Naive thymus-derived CD4-positive, alpha-beta T cell (primary cell): ENCODE measurements at regions not wholly inside any gene's neighbourhood (a gene's known extent, or its start where the extent isn't known, plus 50 kb on each side); places are given as distances from the start of the nearest gene placed in this dataset.

ENCODE experiments used
- ATAC-seq: fragments of 150-1000 bp; cut with Tn5 transposase; 2 replicates; pipeline ENCODE4 v1.10.0; 2021; ENCODE audit warnings: mild to moderate bottlenecking, moderate library complexity
- CTCF ChIA-PET: fragments of 350-600 bp; sonication (Branson Sonifier 250); formaldehyde crosslinking; loops from one replicate; lab custom pipeline; 2021; ENCODE audit warnings: antibody characterized with exemption; lab: Charles Lee
- POLR2A ChIA-PET: fragments of 350-600 bp; sonication (Branson Sonifier 250); formaldehyde crosslinking; loops from one replicate; lab custom pipeline; 2021; ENCODE audit warnings: antibody characterized with exemption, inconsistent platforms; lab: Charles Lee
- DNase-seq, 9 donors: peaks; one replicate each; pipeline versions ENCODE4 v3.0.0 to v3.0.0-alpha.2; 2020 to 2022; ENCODE audit warnings: mixed read lengths in 1 of 9
- H3K27ac ChIP-seq: one replicate; pipeline ENCODE4 v1.7.0; 2013; ENCODE audit warnings: mild to moderate bottlenecking, low read depth, low read length, moderate library complexity
- H3K27me3 ChIP-seq, 2 donors: one replicate each; pipeline ENCODE4 v1.7.0; 2013; ENCODE audit warnings: low read length in 2 of 2, mild to moderate bottlenecking in 2 of 2, moderate library complexity in 2 of 2; ENCODE audit not compliant: control insufficient read depth in 2 of 2, insufficient read depth in 2 of 2
- H3K36me3 ChIP-seq, 3 experiments: 1 replicate in 2 of 3; 2 replicates in 1 of 3; pipeline ENCODE4 v1.7.0; 2013; ENCODE audit warnings: low read length in 3 of 3, mild to moderate bottlenecking in 3 of 3, moderate library complexity in 1 of 3; ENCODE audit not compliant: insufficient read depth in 3 of 3, control insufficient read depth in 2 of 3
- H3K4me1 ChIP-seq, 2 donors: one replicate each; pipeline ENCODE4 v1.7.0; 2013; ENCODE audit warnings: low read length in 2 of 2, mild to moderate bottlenecking in 2 of 2, moderate library complexity in 1 of 2; ENCODE audit not compliant: control insufficient read depth in 2 of 2, insufficient read depth in 2 of 2
- H3K4me3 ChIP-seq: 2 replicates; pipeline ENCODE4 v1.7.0; 2013; ENCODE audit warnings: mild to moderate bottlenecking, low read length
- H3K9me3 ChIP-seq, 3 experiments: 1 replicate in 2 of 3; 2 replicates in 1 of 3; pipeline ENCODE4 v1.7.0; 2013; ENCODE audit warnings: low read length in 3 of 3; ENCODE audit not compliant: control insufficient read depth in 2 of 3
- H3K27ac Mint-ChIP-seq, 9 donors: one replicate each; pipeline ENCODE4 v1.8.0; 2020 to 2022; ENCODE audit warnings: mixed read lengths in 9 of 9, mild to moderate bottlenecking in 8 of 9, moderate library complexity in 5 of 9, inconsistent platforms in 2 of 9
- H3K27me3 Mint-ChIP-seq, 5 donors: one replicate each; pipeline ENCODE4 v1.8.0; 2021 to 2022; ENCODE audit warnings: mixed read lengths in 5 of 5, mild to moderate bottlenecking in 1 of 5
- H3K36me3 Mint-ChIP-seq, 5 donors: one replicate each; pipeline ENCODE4 v1.8.0; 2020 to 2022; ENCODE audit warnings: mixed read lengths in 5 of 5, mild to moderate bottlenecking in 3 of 5, inconsistent platforms in 1 of 5
- H3K4me1 Mint-ChIP-seq, 7 donors: one replicate each; pipeline ENCODE4 v1.8.0; 2020 to 2022; ENCODE audit warnings: mixed read lengths in 7 of 7, mild to moderate bottlenecking in 3 of 7, inconsistent platforms in 1 of 7
- H3K4me3 Mint-ChIP-seq, 10 donors: one replicate each; pipeline ENCODE4 v1.8.0; 2020 to 2022; ENCODE audit warnings: mild to moderate bottlenecking in 10 of 10, mixed read lengths in 10 of 10, moderate library complexity in 6 of 10, inconsistent platforms in 2 of 10
- H3K9me3 Mint-ChIP-seq, 11 donors: one replicate each; pipeline ENCODE4 v1.8.0; 2020 to 2022; ENCODE audit warnings: mixed read lengths in 11 of 11, mild to moderate bottlenecking in 4 of 11, inconsistent platforms in 1 of 11, moderate library complexity in 1 of 11
- intact Hi-C, 2 donors: fragments of 100-400 bp; cut with micrococcal nuclease; formaldehyde crosslinking; loops; one replicate each; pipeline ENCODE4 v1.15.1; 2023

GRCh38 chr4:148800940-148801339, 358.7 kb upstream of the NR3C2 start:
- H3K27ac Mint-ChIP-seq = no peak overlapping the region
- H3K4me3 ChIP-seq = no peak overlapping the region
- no peaks in the 10 kb centered on the region for H3K4me1 Mint-ChIP-seq
- no peak overlapping the region for H3K27ac ChIP-seq
- DNase-seq = no peak
- H3K9me3 ChIP-seq = no peaks in the 10 kb centered on the region
- intact Hi-C loops = no loop called here
- H3K36me3 Mint-ChIP-seq = no peaks in the 10 kb centered on the region
- no peaks in the 10 kb centered on the region for H3K4me1 ChIP-seq
- no peaks in the 10 kb centered on the region for H3K27me3 ChIP-seq
- ChIA-PET POLR2A (no interaction called here), CTCF (interaction anchor here (1.0 kb wide), 1 partner anchor 9 kb away, joined by 3 read pairs; no protein-coding TSS in a partner anchor)
- H3K9me3 Mint-ChIP-seq = peaks cover 0 to 4% (median 0%) of the 10 kb centered on the region in 11 donors
- peaks cover 0 to 19% (median 0%) of the 10 kb centered on the region in 5 donors for H3K27me3 Mint-ChIP-seq
- no peaks in the 10 kb centered on the region for H3K36me3 ChIP-seq
- no peak overlapping the region for H3K4me3 Mint-ChIP-seq
- no peak for ATAC-seq

- DNase-seq = no peak
- Histone ChIP-seq H3K4me3 (no peak overlapping the region), H3K27ac (no peak overlapping the region), H3K36me3 (no peaks in the 10 kb centered on the region), H3K27me3 (no peaks in the 10 kb centered on the region), H3K9me3 (no peaks in the 10 kb centered on the region), H3K4me1 (no peaks in the 10 kb centered on the region)
- Mint-ChIP-seq H3K4me3 (no peak overlapping the region), H3K4me1 (no peaks in the 10 kb centered on the region), H3K9me3 (no peaks in the 10 kb centered on the region), H3K36me3 (no peaks in the 10 kb centered on the region), H3K27me3 (peaks cover 0 to 22% (median 0%) of the 10 kb centered on the region in 5 donors), H3K27ac (no peak overlapping the region)
- CTCF ChIA-PET = no interaction called here
- intact Hi-C loops = no loop called here
- ATAC-seq = no peak
- POLR2A ChIA-PET = no interaction called here
Observed at GRCh38 chr4:148800336-148800885, 358.2 kb upstream of the NR3C2 start.

GRCh38 chr4:148795156-148795864, 353.1 kb upstream of the NR3C2 start:
- no peaks in the 10 kb centered on the region for H3K36me3 ChIP-seq
- ChIA-PET POLR2A (no interaction called here), CTCF (no interaction called here)
- Mint-ChIP-seq H3K9me3 (peaks cover 0 to 5% (median 0%) of the 10 kb centered on the region in 11 donors), H3K27me3 (peaks cover 0 to 13% (median 0%) of the 10 kb centered on the region in 5 donors), H3K27ac (peak overlapping the region in 1 of 9 donors; percentile 16), H3K4me1 (no peaks in the 10 kb centered on the region), H3K4me3 (no peak overlapping the region), H3K36me3 (no peaks in the 10 kb centered on the region)
- no peak overlapping the region for H3K27ac ChIP-seq
- no peaks in the 10 kb centered on the region for H3K4me1 ChIP-seq
- H3K9me3 ChIP-seq = no peaks in the 10 kb centered on the region
- intact Hi-C loops = no loop called here
- no peaks in the 10 kb centered on the region for H3K27me3 ChIP-seq
- DNase-seq (no peak), ATAC-seq (no peak)
- no peak overlapping the region for H3K4me3 ChIP-seq

- Mint-ChIP-seq H3K36me3 (no peaks in the 10 kb centered on the region), H3K27ac (no peak overlapping the region)
Observed at GRCh38 chr4:148793221-148793620, 351.0 kb upstream of the NR3C2 start.

GRCh38 chr4:148790691-148791090, 348.5 kb upstream of the NR3C2 start:
- Mint-ChIP-seq H3K9me3 (peaks cover 0 to 5% (median 0%) of the 10 kb centered on the region in 11 donors), H3K27ac (no peak overlapping the region)
- no peak for ATAC-seq

More at GRCh38 chr4:148793221-148793620, 351.0 kb upstream of the NR3C2 start:
- no peak for ATAC-seq
- ChIA-PET POLR2A (no interaction called here), CTCF (interaction anchor here (0.7 to 1.3 kb wide), 2 partner anchors 8 to 1062 kb away, joined by 3 read pairs; no protein-coding TSS in a partner anchor)
- intact Hi-C loops = no loop called here
- Mint-ChIP-seq H3K27me3 (peaks cover 0 to 12% (median 0%) of the 10 kb centered on the region in 5 donors), H3K9me3 (peaks cover 0 to 5% (median 0%) of the 10 kb centered on the region in 11 donors), H3K4me1 (no peaks in the 10 kb centered on the region), H3K4me3 (no peak overlapping the region)
- Histone ChIP-seq H3K27ac (no peak overlapping the region), H3K4me3 (no peak overlapping the region), H3K36me3 (no peaks in the 10 kb centered on the region), H3K9me3 (no peaks in the 10 kb centered on the region), H3K27me3 (no peaks in the 10 kb centered on the region), H3K4me1 (no peaks in the 10 kb centered on the region)
- DNase-seq = no peak

GRCh38 chr4:148790246-148790645, 348.0 kb upstream of the NR3C2 start:
- Histone ChIP-seq H3K4me1 (no peaks in the 10 kb centered on the region), H3K4me3 (no peak overlapping the region), H3K27me3 (no peaks in the 10 kb centered on the region), H3K27ac (no peak overlapping the region), H3K36me3 (no peaks in the 10 kb centered on the region), H3K9me3 (no peaks in the 10 kb centered on the region)
- Mint-ChIP-seq H3K4me3 (no peak overlapping the region), H3K36me3 (no peaks in the 10 kb centered on the region), H3K27me3 (peaks cover 0 to 10% (median 0%) of the 10 kb centered on the region in 5 donors), H3K4me1 (no peaks in the 10 kb centered on the region), H3K9me3 (peaks cover 0 to 5% (median 0%) of the 10 kb centered on the region in 11 donors), H3K27ac (no peak overlapping the region)
- DNase-seq (no peak), ATAC-seq (no peak)
- CTCF ChIA-PET = no interaction called here
- POLR2A ChIA-PET = no interaction called here
- intact Hi-C loops = no loop called here

More at GRCh38 chr4:148790691-148791090, 348.5 kb upstream of the NR3C2 start:
- Histone ChIP-seq H3K9me3 (no peaks in the 10 kb centered on the region), H3K27ac (no peak overlapping the region), H3K4me1 (no peaks in the 10 kb centered on the region), H3K4me3 (no peak overlapping the region), H3K36me3 (no peaks in the 10 kb centered on the region), H3K27me3 (no peaks in the 10 kb centered on the region)
- Mint-ChIP-seq H3K4me1 (no peaks in the 10 kb centered on the region), H3K4me3 (no peak overlapping the region), H3K27me3 (peaks cover 0 to 7% (median 0%) of the 10 kb centered on the region in 5 donors), H3K36me3 (no peaks in the 10 kb centered on the region)
- ChIA-PET POLR2A (no interaction called here), CTCF (no interaction called here)
- intact Hi-C loops = no loop called here
- no peak for DNase-seq
